Cardiac muscle cell (in vitro differentiated cells and primary cell): ENCODE measurements at regions not wholly inside any gene's neighbourhood (a gene's known extent, or its start where the extent isn't known, plus 50 kb on each side); places are given as distances from the start of the nearest gene placed in this dataset.

Experiments
- DNase-seq, 2 donors: peaks; one replicate each; pipeline versions ENCODE4 v3.0.0 to v3.0.0-alpha.2; 2010 to 2017; ENCODE audit warnings: low read depth in 1 of 2, low spot score in 1 of 2
- H3K27ac ChIP-seq: fragments of 200-600 bp; sonication (generic); 2 replicates; pipeline ENCODE4 v1.5.1; 2016
- H3K27me3 ChIP-seq: fragments of 200-600 bp; sonication (generic); 2 replicates; pipeline ENCODE4 v1.6.0; 2016; ENCODE audit warnings: control low read depth
- H3K36me3 ChIP-seq: fragments of 200-600 bp; sonication (generic); 2 replicates; pipeline ENCODE4 v1.5.1; 2016; ENCODE audit warnings: control low read depth
- H3K4me1 ChIP-seq: fragments of 200-600 bp; sonication (generic); 2 replicates; pipeline ENCODE4 v1.8.1; 2017; ENCODE audit warnings: low read depth, mild to moderate bottlenecking, mixed run types
- H3K4me3 ChIP-seq: fragments of 200-600 bp; sonication (generic); 2 replicates; pipeline ENCODE4 v1.5.1; 2016; ENCODE audit warnings: mild to moderate bottlenecking
- H3K9me3 ChIP-seq: fragments of 200-600 bp; sonication (generic); 2 replicates; pipeline ENCODE4 v1.5.1; 2017; ENCODE audit warnings: low read depth, mild to moderate bottlenecking, control low read depth
- TF ChIP-seq, protein P1 (sequence below): IDR thresholded peaks from 2 replicates; pipeline ENCODE4 v1.5.1; 2012; ENCODE audit warnings: low read depth, mild to moderate bottlenecking, low read length

DNA sequence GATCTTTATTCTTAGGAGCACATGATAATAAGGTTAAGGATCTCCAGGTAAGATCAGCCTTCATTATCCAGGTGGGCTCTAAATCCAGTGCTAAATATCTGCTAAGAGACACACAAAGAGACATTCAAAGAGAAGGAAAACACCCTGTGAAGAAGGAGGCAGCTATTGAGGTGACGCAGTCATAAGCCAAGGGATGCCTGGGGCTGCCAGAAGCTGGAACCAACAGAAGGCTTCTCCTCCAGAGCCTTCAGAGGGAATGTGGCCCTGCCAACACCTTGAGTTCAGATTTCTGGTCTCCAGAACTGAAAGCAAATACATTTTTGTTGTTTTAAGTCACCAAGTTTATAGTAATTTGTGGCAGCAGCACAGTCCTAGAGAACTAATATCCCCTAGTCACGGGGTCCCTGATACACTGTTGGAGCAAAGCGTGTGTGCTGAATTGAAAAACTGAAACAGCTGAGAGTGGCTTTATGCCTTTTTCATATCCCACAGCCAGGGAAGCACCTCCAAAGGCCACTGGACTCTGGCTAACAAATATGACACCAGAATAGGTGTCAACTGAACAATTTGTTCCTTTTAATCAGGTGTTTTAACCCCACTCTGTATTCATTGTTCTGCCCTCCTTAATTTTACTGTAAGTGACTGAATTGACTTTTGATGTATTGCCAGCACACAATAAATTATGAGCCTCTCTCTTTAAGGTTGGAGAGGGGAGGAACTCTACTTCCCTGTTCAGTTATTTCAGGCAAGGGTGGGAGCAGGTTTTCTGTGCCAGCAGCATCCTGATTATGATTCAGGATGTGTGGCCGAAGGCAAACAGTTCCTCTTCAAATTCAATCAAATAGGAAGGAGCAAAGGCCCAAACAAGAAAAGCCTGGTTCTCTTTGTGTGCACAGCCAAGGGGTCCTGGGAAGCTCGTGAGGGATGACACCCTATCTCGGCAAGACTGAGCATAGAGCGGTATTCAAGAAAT, 151.8 kb upstream of the HES1 start:
- Histone ChIP-seq H3K4me1 (no peaks in the 10 kb centered on the region), H3K27me3 (no peaks in the 10 kb centered on the region), H3K9me3 (no peaks in the 10 kb centered on the region), H3K36me3 (no peaks in the 10 kb centered on the region), H3K27ac (no peak overlapping the region), H3K4me3 (no peak overlapping the region)
- TF ChIP-seq, protein P1, sequence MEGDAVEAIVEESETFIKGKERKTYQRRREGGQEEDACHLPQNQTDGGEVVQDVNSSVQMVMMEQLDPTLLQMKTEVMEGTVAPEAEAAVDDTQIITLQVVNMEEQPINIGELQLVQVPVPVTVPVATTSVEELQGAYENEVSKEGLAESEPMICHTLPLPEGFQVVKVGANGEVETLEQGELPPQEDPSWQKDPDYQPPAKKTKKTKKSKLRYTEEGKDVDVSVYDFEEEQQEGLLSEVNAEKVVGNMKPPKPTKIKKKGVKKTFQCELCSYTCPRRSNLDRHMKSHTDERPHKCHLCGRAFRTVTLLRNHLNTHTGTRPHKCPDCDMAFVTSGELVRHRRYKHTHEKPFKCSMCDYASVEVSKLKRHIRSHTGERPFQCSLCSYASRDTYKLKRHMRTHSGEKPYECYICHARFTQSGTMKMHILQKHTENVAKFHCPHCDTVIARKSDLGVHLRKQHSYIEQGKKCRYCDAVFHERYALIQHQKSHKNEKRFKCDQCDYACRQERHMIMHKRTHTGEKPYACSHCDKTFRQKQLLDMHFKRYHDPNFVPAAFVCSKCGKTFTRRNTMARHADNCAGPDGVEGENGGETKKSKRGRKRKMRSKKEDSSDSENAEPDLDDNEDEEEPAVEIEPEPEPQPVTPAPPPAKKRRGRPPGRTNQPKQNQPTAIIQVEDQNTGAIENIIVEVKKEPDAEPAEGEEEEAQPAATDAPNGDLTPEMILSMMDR = no peak
- no peak for DNase-seq

DNA sequence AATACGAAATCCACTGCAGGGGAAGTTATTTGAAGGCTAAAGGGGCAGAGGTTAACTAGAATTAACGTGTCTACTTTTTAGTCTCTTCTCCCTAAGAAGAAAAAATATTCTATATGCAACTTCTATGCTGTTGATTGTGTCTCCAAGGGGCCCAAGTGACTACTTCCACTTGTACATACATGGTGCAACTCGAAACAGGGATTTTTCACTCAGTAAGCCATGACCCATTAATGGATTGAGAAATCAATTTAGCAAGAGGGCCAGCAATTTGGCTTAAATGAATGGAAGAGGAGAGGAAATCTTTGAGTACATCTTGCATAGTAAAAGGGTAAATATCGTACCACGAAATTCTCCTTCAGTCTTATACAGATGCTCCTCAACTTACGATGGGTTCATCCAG, 151.1 kb upstream of the HES1 start:
- H3K36me3 ChIP-seq = no peaks in the 10 kb centered on the region
- no peak overlapping the region for H3K27ac ChIP-seq
- H3K9me3 ChIP-seq = no peaks in the 10 kb centered on the region
- TF ChIP-seq, protein P1 = no peak
- DNase-seq = no peak
- H3K27me3 ChIP-seq = no peaks in the 10 kb centered on the region
- H3K4me3 ChIP-seq = no peak overlapping the region
- H3K4me1 ChIP-seq = no peaks in the 10 kb centered on the region

DNA sequence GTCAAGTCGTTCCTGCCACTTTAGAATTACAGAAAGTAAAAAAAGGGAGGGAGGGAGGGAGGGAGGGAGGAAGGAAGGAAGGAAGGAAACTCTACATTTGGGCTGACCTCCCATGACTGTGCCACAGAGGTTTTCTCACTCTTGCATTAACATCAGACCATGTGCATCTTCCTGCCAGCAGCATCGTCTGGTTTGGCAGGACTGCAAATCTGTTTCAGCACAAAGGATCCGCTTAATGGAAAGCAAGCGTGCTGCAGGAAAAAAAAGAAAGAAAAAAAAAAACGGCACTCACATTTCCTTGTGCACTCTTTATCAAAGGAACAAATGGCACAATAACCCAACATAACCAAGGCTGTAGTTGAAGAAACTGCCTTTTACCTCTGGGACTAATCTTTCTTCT, 148.8 kb upstream of the HES1 start:
- TF ChIP-seq, protein P1 = no peak
- DNase-seq = peak in 1 of 2 donors; percentile 78

DNA sequence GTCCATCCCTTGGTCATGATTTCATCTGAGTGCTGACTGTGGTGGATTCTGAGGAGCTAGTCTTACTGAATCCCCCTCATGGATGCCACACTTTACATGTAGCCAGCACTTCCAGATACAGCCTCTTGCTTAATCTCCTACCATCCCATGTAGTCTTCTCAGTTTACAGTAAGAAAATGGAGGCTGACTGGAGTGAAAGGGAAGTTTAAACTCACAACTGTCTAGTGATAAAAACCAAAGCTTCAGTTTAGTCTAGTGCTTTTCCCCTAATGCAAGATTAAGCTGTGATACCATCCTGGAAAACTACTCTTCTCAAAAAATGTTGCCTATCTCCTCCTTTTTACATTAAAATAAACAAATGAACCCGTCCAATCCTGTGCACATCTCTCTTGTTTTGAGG, 146.8 kb upstream of the HES1 start:
- Histone ChIP-seq H3K4me3 (no peak overlapping the region), H3K4me1 (no peaks in the 10 kb centered on the region), H3K27me3 (no peaks in the 10 kb centered on the region), H3K27ac (no peak overlapping the region), H3K9me3 (no peaks in the 10 kb centered on the region), H3K36me3 (no peaks in the 10 kb centered on the region)
- TF ChIP-seq, protein P1 = no peak
- DNase-seq = no peak

More for the DNA sequence above, 148.8 kb upstream of the HES1 start:
- no peaks in the 10 kb centered on the region for H3K27me3 ChIP-seq
- H3K27ac ChIP-seq = no peak overlapping the region
- no peaks in the 10 kb centered on the region for H3K9me3 ChIP-seq
- H3K4me3 ChIP-seq = no peak overlapping the region
- no peaks in the 10 kb centered on the region for H3K4me1 ChIP-seq
- no peaks in the 10 kb centered on the region for H3K36me3 ChIP-seq

DNA sequence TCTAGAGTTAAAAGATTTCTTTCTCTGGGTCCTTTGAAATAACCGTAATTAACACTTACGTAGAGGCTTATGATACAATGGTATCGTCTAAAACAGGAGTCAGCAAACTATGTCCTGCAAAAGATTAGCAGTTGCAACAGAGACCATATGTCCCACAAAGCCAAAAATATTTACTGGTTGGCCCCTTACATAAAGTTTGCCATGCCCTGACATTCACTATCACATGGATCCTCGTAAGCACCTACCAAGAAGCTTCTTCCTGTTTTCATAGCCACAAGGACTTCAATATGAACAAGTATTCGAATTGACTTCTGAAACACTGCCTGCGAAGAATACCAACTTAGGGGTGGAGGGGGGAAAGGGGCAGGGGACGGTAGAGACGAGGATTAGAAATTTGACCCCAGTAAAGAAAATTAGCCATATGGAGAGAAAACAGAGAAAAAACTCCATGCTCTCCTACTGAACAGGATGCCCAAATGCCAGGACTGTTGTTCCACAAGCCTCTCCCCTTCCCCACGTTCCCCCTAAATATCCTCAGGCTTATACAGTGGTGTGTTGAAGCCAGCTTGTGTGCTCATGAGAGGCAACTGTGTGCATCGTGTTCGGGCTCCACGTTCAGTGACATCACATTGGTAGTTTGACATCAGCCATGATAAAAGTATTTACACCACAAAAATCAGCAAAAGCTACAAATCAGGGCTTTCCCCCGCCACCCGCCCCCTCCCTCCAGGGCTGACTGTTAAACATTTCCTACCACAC, 144.1 kb upstream of the HES1 start:
- Histone ChIP-seq H3K4me3 (no peak overlapping the region), H3K36me3 (no peaks in the 10 kb centered on the region), H3K4me1 (peaks cover 9% of the 10 kb centered on the region), H3K27ac (no peak overlapping the region), H3K27me3 (no peaks in the 10 kb centered on the region), H3K9me3 (no peaks in the 10 kb centered on the region)
- DNase-seq = no peak
- TF ChIP-seq, protein P1 = no peak
